ENCODE measurements at regions not wholly inside any gene's neighbourhood (a gene's known extent, or its start where the extent isn't known, plus 50 kb on each side); places are given as distances from the start of the nearest gene placed in this dataset.

DNA sequence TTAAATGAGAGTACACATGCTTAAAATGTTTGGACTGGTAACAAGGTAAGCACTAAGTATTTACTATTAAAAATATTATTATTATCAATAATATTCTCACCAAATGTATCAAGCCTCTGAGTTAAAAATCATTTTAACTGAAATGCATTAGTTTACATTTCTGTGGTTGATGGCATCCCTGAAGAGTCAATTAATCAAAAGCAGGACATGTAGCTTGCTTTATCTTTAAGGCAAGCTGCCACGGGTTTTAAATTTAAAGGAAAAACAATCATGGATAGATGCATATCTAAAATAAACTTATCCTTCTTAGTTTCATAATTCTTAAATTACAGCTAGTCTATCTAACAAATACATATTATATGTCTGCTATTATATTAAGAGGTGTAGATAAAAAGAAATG, 584.8 kb upstream of the INTU start:
- DNase-seq, result no peak

DNA sequence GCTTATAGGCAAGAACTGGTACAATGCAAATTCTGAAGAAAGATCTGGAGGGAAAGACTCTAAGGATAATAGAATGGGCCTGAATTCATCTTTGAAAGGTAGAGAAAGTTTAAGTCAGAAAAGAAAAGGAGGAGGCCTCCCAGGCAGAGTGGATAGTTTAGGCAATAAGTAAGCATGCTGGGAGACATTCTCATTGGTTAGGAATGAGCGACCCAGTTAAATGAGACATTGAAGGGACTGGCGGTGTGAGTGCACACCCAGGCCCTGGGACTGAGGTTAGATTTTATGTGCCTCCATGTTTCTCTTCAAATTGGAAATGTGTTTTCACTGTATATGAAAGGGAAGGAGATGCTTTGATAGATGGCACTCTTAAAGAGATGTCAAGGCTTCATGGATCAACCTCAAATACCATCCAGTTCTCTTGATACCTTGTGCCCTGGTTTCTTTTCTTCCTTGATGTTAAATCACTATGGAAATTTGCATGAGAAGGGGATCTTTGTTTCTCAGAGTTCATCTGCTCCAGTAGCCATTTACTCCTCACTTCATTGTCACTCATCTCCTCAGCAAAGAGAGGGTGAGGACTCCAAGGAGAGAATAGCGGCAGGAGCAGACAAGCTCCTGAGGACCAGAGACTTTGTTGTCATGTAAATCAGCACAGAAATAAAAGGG, 584.2 kb upstream of the INTU start:
- DNase-seq, result no peak

DNA sequence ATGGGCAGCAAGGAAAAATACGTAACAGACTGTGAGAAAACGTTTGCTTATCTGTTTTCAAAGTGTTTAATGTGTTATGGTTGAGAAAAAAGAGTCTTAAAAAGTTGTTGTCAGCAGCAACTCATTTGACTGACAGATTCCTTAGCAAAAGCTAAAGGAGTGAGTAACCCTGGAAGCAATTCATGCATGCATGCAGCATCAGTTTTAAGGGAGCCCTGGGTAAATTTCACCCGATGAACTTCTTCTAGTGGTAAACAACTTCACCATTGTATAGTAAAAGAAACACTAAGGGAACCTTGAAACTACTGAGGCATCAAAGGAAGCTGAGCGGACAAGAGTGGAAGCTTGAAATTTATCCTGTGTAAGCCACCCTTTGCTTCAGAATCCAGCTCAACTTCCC, 583.2 kb upstream of the INTU start:
- DNase-seq, result no peak

DNA sequence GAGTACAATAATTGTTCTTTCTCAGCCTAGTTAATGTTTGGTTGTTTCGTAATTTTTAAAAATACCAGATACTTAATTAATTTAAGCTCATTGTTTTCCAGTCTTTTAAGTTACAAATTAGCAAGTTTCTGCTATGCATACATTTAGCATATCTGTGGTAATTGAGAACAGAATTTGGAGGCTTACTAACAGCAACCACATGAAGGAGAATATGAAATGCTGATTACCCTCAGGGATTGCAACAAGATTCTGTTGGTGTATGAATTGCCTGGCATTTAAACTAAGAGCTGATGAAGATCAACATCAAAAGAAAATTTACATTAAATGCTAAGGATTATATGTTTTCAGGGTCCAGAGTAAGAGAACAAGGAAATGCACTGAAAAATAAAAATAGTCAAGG, 580.0 kb upstream of the INTU start:
- DNase-seq, result no peak

DNA sequence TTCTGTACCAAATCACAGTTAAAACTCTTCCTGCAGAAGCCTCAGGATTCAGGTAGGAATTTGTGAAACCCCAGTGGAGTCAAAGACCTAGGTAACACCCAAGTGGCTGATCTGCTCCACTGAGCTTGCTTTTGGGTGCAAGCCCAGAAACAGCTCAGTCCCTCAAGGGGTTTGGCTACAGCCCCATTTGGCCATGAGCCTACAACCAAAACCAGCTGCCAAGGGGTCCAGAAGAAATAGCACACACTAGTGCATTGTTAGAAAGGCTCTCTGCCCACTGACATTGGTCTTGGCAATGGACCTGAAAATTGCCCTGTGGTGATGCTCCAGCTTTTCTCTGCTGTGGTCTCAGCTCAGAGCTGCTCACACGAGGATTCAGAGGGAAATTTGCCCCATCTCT, 577.4 kb upstream of the INTU start:
- DNase-seq, result no peak

DNA sequence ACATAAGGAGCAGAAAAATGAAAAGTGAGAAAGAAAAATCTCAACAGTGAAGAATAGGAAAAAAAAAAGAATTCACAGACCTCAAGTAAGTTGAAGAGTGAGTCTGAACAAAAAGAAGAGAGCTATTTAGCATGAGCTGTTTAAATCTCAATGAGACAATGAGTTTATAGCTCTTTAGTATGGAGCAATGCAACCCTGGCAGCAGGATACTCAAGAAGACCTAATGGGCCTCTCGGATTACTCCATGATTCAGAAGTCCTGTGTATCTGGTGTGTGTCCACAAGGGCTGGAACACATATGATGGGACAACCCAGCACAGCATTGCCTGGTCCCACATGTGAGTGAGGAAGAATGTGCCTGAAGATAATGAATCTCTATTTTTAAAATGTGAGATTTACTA, 563.1 kb upstream of the INTU start:
- DNase-seq, result no peak

DNA sequence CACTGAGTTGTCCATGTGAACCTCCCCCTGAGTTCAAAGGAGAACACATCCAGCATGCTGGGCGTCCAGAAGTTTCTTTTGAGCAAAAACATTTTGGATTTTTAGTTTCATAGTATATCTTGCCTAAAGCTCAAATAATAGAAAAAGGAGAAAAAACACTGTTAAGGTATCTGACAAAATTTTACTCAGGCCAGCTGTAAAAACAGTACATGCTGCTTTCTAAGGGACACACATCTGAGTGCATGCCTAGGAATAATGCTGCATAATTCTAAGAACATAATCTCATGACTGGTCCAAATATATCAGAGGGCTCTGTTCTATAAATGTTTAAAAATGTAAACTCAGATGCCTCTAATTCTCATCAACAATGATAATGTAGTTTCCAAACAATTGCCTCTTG, 561.3 kb upstream of the INTU start:
- no peak for DNase-seq

DNA sequence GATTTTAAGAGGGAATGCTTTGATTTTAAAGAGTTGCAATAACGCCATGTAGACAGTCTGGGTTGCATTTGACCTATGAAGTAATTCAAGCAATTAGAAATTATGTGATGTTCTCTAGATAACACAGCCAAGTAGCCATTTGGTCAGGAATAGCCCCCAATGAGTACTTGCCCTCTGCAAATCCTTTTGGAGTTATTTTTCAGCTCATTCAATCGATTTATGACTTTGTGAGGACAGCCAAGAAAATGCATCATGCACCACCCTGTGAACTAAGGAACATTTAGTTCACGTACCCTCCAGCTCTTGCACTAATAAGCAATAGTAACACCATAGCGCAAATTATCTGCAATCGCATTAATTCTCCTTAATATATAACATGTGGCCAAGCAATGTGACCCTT, 552.6 kb upstream of the INTU start:
- DNase-seq, result no peak

DNA sequence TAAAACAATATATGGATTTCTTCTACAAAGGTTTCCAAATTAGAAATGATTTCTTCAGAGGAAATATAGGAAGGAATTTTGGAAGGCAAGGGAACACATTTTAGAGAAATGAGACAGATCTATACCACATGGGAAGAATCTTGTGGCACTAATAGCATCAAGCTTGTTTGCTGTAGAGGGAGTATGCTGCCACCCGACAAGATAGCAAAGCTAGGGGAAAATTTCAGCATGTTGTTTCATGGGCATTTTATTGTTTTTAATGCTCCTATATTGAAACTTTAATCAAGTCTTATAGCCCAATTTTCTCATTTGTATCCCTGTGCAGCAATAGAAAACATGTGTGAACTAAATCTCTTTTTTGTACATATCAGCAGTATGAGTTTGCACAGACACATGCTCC, 551.7 kb upstream of the INTU start:
- no peak for DNase-seq

DNA sequence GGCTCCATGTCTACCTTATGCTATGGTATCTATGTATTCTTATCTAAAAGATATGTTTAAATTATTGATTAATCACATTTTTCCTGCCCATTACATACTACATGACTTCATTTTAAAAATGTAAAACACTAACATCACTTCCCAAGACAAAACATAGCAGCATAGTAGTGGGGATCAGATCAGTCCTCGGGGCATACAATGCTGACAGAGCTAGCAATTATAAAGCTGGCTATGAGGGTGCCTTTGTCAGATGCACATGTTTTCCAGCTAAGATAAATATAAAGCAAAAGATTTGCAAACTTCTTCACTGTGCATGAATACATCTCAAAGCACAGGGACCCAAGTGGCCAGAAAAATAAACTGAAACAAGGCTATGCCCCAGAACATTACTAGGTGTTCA, 549.8 kb upstream of the INTU start:
- DNase-seq, result no peak

DNA sequence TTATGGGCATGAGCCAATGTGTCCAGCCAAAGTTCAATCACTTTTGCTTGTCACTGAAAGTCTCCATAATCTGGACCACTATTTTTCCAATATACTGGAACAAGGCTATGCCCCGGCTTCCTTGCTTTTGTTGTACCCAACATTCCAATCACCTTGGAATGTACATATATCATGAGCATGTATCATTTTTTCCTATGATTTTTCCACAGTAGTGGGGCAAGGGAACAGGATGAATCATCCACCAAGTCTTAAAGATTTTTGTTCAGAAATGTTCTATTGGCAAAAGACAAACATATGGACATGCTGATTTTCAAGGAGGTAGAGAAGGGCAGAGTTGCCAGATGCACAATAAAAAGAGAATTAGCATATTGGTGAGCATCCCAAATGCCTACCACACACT, 548.1 kb upstream of the INTU start:
- no peak for DNase-seq

DNA sequence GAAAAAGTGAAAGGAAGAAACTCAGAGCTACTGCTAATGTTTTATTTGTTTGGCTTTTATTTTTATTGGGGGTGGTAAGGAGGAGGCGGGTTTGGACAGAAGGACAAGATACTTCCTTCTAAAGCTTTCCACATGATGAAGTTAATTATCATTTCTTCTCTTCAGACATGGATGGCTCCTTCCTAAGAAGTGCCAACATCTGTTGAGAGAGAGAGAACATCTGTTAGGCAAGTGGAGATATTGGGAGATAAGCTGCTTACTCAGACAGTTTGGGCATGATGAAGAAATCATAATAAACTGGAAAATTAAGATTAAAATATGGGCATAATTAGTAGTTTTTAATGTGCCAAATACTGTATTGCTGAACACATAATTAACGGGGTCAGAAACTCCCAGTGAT, 535.7 kb upstream of the INTU start:
- no peak for DNase-seq

DNA sequence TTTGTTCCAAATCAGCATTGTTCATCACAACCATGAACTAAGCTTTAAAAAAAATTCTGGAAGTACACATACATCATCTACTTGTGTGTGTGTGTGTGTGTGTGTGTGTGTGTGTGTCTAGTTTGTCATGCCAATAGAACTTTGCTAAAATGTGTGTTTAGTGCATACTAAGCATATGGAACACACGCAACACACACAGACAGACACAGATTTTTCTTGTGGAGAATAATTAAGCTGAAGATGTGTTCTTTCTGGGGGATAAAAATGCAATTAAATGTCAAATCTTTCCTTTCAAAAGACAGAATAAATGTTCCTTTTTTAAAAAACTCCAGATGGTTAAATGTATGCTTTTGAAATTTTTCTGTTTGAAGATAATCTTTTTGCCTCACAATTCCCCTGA, 530.4 kb upstream of the INTU start:
- no peak for DNase-seq

DNA sequence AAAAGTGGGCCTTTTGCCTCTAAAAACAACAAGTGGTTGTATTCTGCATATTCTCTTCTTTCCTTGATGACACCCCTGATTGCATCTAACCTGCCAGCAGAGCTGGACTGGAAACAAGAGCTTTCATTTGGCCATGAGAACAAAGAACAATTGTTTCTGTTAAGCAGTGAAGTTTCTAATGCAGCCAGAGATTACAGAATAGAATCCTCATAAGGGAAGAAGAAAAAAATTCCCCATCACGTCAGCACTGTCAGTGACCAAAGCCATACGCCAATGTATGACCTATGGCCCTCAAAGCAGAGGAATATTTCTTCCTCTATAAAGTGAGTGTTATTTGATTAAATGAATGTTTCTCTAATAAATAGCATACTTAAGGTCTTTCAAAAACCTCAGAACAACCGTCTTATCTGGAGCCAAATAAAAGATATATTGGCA, 529.1 kb upstream of the INTU start:
- no peak for DNase-seq

DNA sequence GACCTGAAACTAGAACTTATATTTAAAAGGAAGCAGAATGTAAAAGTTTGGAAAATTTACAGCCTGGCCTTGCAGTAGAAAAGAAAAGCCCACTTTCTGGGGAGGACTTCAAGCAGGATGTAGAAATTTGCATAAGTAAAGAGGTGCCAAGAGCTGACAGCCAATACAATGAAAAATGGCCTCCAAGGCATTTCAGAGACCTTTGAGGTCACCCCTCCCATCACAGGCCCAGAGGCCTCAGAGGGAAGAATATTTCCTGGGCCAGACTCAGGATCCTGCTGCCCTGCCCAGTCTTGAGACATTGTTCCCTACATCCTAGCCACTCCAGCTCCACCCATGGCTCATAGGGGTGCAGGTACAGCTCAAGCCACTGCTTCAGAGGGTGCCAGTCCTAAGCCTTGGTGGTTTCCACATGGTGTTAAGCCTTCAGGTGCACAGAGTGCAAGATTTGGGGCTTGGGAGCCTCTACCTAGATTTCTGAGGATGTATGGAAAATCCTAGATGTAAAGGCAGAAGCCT, 518.9 kb upstream of the INTU start:
- DNase-seq, result no peak

DNA sequence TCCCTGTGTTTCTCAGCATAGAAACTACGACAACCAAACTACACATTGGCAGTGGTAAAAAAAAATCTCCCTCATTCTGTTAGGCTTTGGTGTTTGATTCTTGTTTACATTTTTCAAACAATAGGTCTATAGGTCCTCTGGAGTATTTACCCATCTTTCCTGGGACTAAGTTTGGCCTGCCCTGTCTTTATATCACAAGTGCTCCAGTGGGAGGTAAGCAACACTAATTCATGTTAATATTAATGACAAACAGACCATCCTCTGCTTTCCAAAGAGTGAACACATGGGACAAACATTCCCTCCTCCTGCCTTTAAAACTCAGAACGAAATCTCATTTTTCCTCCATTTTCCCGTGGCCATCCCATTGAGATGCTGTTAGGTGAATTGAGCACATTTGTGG, 514.1 kb upstream of the INTU start:
- DNase-seq, result peak; percentile 23

DNA sequence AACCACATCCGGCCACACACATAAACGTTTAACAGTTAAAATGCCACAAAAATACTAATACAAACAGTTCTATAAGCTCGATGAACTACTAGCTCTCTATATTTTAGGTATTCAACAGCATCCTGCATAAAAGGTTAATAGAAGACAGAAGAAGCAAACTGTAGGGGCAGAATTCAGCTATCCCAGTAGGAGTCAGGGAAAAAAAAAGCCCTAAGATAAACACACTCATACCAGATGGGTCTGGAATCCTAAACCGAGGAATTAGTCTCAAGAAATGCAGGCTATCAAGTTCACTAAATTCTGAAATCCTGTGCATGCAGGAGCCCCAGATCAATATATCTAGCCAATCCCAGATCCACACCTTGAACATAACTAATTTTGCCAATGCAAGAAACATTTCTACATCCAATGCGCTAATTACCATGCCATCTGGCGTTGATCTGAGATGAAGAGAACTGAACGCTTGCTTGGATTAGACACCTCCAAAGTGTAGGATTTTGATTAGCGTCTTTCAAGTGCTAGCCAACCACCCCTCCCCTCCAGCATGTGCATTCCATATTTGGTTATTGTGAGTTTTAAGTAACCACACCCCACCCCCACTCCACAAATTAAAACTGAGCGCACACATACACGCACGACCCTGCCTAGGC, 512.2 kb upstream of the INTU start:
- no peak for DNase-seq

DNA sequence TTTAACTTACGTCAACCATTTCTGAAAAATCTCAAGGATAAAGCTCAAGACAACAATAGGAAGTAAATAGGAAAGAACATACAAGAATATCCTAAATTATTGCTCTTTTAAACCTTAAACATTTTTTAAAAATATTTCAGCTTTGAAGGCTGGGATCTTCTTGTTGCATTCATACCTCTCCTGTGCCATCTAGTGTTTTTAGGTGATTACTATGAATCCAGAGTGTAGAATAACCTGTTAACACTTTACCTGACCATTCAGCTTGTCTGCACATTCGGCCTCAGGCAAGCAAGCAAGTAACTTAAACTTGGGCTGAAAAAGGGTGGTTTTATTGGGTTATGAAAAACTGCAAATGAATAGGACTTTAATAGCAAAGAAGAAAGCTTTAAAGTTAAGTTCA, 507.8 kb upstream of the INTU start:
- DNase-seq, result no peak

DNA sequence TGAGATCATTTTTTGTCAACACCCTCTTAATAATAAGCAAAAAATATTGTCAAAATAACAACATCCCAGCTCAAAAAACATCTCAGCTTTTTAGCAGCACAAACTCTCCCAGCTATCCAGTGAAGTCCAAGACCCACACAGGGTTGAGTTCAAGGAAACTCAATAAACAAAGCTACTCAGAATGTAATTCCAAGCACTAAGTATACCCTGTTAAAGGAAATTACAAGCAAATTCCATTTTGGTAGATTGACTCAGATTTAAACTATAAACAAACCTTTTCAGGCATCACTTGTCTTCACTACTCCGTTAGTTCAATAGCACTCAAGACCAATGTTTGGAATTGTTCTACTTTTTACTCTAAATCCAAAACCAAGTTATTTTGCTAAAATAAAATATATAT, 506.0 kb upstream of the INTU start:
- no peak for DNase-seq

DNA sequence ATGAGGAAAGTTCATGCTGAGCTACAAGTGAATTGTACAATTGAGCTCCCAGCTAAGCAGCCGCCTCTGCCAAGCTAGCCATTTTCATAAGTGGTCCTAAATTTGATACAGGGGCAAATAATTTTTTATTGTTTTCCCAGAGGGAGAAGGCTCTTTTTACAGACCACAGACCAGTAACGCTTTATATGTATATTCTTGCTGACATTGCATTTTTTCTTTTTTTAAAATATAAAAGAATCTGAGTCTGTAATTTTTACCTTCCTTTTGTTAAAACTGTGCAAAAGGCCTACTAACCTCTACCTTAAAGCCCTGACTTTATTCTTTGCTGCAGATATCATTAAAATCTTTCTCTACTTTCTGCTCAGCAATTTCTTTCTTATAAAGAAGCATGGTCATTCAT, 501.2 kb upstream of the INTU start:
- DNase-seq, result no peak

DNA sequence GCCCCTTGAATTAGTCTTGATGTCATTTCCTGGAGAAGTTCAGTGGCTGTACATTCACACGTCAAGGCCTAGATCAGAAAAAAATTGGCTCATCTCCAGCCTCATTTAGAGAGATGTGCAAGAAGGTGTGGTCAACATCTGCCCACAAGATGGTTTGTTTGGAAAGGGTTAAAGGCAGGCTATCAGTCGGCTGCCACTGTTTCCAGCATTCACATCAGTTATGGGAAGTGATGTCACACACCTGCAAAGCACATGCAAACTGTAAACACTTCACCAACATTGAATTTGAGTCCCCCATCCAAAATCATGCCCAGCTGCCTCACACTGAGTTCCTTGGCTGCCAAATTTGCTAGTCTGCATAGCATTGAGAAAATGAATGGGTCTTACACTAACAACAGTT, 498.3 kb upstream of the INTU start:
- peak; percentile 66 for DNase-seq

DNA sequence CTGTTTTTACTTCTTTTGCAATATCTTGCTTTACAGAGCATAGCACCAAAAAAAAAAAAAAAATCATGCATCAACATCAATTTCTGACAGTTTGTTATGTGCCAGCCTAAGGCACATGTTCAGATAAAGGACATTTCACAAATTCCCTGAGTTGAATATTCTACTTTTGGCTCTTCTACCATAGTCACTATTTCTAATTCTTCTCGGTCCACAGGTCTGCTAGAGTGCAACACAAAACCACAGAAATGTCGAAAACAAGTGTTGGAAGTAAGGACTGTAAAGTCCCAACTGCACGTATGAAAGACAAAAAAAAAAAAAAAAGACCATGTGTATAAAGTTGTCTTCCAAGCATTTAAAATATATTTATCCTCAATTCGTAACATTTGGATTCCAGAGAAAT, 494.2 kb upstream of the INTU start:
- no peak for DNase-seq

DNA sequence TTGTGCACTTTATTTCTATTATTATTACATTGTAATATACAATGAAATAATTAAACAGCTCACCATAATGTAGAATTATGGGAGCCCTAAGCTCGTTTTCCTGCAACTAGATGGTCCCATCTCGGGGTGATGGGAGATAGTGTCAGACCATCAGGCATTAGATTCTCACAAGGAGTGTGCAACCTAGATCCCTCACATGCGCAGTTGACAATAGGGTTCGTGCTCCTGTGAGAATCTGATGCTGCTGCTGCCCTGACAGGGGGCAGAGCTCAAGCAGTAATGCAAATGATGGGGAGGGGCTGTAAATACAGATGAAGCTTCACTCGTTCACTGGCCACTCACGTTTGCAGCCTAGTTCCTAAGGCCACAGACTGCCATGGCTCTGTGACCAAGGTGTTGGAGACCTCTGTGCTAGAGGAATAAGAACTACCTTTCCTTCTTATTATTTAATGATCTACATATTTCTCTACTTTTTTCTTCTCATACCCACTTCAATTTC, 492.9 kb upstream of the INTU start:
- no peak for DNase-seq

DNA sequence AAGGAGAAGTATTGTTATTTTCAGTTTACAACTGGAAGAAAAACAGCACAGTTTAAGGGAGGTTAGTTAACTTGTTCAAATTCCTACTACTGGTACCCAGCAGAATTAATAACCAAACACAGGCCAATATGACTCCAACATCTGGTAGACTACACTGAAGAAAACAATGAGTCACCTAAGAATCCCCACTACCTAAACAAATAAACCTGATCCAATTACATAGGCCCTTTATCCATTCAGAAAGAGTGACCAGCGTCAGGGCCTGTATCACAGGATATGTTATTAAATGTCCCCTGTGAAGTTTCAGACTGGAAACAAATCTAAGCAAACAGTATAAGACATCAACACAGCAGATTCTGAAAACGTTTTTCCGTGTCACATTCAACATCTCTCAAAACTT, 492.5 kb upstream of the INTU start:
- DNase-seq, result peak; percentile 54

DNA sequence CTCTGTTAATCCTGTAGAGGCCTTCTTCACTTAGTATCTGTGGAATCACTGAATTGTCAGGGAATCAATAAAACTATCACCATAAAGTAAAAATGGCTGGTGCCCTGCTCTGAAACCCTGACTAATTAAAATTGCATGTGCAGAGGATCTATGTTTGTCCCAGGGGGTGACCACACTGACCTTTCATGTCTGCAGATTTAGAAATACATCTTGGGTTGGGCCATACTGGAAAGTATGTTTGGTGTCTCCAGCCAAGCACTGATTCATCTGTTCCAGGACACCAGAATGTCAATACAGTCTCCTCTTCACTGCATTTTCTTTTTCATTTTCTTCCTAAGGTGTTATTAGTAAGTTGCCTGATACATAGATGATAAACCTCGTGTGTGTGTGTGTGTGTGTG, 490.9 kb upstream of the INTU start:
- DNase-seq, result no peak

All from DMS153 (cell line).